ENCODE measurements at regions not wholly inside any gene's neighbourhood (a gene's known extent, or its start where the extent isn't known, plus 50 kb on each side); places are given as distances from the start of the nearest gene placed in this dataset.

DNA sequence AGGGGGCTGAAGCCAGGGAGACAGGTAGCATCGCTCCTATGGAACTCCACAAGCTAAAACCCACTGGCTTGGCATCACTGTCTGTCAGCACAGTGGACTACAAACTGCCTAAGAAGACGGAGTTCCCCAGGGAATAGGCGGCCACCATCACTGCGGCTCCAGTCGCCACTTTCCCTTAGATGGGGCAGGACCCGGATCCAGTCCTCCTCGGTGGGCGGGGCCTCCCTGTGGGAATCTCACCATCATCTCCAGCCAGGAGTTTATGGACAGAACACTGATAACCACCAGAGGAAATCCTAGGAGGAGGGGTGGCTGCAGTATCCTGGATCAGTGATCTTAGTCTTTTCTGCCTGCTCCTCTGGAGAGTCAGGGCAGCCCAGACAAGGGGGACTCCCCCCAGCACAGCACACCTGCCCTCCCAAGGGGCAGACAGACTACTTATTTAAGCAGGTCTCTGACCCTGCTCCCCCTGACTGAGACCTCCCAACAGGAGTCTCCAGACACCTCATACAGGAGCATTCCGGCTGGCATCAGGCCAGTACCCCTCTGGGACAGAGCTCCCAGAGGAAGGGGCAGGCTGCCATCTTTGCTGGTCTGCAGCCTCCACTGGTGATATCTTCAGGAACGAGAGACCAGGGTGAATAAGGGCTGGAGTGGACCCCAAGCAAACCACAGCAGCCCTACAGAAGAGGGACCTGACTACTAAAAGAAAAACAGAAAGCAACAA, 435.6 kb upstream of the RASGRP1 start:
- TF ChIP-seq, protein P1, sequence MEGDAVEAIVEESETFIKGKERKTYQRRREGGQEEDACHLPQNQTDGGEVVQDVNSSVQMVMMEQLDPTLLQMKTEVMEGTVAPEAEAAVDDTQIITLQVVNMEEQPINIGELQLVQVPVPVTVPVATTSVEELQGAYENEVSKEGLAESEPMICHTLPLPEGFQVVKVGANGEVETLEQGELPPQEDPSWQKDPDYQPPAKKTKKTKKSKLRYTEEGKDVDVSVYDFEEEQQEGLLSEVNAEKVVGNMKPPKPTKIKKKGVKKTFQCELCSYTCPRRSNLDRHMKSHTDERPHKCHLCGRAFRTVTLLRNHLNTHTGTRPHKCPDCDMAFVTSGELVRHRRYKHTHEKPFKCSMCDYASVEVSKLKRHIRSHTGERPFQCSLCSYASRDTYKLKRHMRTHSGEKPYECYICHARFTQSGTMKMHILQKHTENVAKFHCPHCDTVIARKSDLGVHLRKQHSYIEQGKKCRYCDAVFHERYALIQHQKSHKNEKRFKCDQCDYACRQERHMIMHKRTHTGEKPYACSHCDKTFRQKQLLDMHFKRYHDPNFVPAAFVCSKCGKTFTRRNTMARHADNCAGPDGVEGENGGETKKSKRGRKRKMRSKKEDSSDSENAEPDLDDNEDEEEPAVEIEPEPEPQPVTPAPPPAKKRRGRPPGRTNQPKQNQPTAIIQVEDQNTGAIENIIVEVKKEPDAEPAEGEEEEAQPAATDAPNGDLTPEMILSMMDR (IDR thresholded peaks at IDR 0.05; ENCODE audit: extremely low read depth in 1 of 2, insufficient read depth in 1 of 2, low read depth in 1 of 2, low read length in 2 of 2) = no peak
- TF ChIP-seq POLR2A (IDR thresholded peaks at IDR 0.05; ENCODE audit: low read depth, low read length) (no peak), MAX (IDR thresholded peaks at IDR 0.05; ENCODE audit: insufficient read depth, insufficient read length) (no peak), EZH2 (IDR thresholded peaks at IDR 0.05; ENCODE audit: borderline replicate concordance, low read depth, low read length, severe bottlenecking) (no peak)

All from endothelial cell of umbilical vein (primary cell).